Erythroblast (primary cell): ENCODE measurements at regions not wholly inside any gene's neighbourhood (a gene's known extent, or its start where the extent isn't known, plus 50 kb on each side); places are given as distances from the start of the nearest gene placed in this dataset.
A peak's percentile ranks its signal among the peaks of the same experiment; 100 is the strongest.

Source experiments
- DNase-seq, 2 experiments: peaks; one replicate each; lab custom pipeline; 2025; lab: John Stamatoyannopoulos, UW
- GATA1 ChIP-seq: IDR thresholded peaks from 2 replicates; pipeline ENCODE4 v1.6.1; 2011; ENCODE audit warnings: low read depth, mild to moderate bottlenecking, control low read depth, low read length, moderate library complexity
- POLR2A ChIP-seq: IDR thresholded peaks from 2 replicates; pipeline ENCODE4 v1.6.1; 2011; ENCODE audit warnings: mild to moderate bottlenecking, low read length

DNA sequence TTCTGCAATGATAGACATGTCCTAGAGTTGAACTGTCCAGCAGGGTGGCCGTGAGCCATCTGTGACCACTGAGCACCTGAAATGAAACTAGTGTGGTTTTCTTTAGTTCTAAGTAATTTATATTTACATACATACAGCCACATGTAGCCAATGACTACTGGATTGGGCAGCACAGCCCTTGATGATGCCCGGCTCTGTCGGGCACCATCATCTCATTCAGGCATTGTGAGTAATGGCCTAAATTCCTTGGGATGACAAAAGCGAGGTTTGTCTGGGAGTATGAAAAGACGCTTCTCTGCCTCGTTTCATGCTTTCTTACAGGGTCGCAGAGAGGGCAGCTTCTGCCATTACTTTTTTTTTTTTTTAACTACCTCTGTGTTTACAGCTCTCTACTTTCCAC lies 251.9 kb upstream of the HES1 start:
- TF ChIP-seq GATA1 (no peak), POLR2A (no peak)
- no peak for DNase-seq

GRCh38 chr3:193884652-193885051 lies 251.3 kb upstream of the HES1 start:
- no peak for DNase-seq
- TF ChIP-seq POLR2A (no peak), GATA1 (no peak)

DNA sequence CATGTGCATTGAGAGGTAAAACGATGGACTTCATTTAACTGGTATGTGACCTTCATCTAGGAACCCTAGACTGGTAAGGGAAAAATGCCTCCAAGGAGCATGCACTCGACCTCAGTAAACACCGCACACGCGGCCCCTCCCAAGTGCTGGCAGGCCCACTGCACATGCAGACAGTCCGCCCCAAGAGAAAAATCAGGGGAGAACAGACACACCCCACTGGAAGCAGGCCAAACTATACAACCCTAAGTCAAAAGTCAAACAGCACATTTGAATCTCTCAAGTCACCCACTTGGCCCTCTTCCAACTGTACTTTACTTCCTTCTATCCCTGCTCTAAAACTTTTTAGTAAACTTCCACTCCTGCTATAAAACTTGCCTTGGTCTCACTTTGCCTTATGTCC lies 250.1 kb upstream of the HES1 start:
- peak; percentile 66 to 73 for DNase-seq
- no peak for TF ChIP-seq GATA1
- TF ChIP-seq POLR2A, result no peak

GRCh38 chr3:193890016-193890897 lies 245.7 kb upstream of the HES1 start:
- no peak for DNase-seq
- TF ChIP-seq POLR2A, result no peak
- no peak for TF ChIP-seq GATA1

DNA sequence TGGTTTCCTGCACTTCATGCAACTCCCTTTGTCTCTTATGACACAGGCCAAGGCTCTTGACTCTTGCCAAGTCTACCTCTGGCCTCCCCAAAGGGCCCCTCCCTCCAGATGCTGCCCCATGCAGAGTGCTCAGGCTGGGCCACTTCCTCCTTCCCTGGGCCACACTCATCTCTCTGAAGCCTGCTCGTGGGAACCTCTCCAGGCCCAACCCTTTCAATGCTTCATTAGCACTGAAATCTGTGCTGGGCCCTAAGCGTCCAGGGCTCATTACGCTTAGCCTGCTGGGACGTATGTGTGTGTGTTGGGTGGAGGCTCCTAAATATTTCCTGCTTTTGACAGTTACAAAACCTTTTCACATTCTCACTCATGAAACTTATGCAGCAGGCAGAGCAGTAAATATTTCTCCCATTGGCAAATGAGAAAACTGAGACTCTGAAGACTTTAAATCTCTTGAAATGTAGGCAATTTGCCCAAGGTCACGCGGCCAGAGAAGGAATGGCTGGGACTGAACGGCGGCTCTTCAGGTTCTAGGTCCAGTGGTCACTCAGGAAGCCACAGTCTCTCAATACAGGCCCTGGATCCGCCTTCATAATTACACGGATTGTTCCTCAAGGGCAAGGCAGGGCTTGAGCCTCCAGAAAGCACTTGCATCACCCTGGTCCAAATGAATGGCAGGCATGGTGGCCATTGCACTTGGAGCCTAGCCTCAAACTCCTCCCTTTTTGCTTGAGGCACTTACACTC lies 241.7 kb upstream of the HES1 start:
- TF ChIP-seq GATA1 (no peak), POLR2A (no peak)
- no peak for DNase-seq

DNA sequence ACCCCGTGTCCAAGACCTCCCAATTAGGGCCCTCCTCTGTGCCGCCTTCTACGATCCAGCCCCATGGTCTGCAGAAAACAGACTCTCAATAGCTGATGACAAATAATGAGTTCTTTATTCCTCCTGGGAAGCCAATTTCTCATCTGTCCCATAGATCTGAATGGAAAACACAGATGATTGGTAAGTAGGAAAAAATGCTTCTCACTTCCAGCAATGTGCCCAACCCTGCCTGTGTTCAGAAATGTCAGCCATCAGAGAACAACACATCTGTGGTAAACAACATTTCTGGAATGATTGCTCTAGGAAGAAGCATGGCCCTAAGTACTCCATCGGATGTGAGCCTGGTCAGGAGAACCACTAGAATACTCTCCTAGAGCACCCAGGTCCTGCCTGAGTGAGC lies 240.5 kb upstream of the HES1 start:
- no peak for DNase-seq
- TF ChIP-seq POLR2A (no peak), GATA1 (no peak)

DNA sequence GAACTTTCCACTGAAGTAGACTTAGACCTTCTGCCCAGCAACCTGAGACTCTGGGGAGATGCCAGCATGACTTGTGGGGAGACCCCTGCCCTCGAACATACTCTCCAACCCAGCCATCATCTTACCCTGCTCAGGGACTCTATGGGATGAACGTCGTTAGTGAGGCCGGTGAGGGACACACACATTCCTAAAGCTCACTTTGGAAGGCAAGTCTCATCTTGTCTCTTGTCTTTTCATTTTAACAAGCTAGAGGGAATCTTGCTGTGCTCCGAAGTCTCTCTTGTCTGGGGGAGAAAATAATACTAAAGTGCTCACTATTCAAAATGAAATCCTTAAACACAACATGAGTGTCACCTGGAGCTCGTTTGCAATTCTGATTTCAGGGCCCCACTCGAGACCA lies 239.5 kb upstream of the HES1 start:
- TF ChIP-seq POLR2A, result no peak
- TF ChIP-seq GATA1, result no peak
- DNase-seq, result no peak

DNA sequence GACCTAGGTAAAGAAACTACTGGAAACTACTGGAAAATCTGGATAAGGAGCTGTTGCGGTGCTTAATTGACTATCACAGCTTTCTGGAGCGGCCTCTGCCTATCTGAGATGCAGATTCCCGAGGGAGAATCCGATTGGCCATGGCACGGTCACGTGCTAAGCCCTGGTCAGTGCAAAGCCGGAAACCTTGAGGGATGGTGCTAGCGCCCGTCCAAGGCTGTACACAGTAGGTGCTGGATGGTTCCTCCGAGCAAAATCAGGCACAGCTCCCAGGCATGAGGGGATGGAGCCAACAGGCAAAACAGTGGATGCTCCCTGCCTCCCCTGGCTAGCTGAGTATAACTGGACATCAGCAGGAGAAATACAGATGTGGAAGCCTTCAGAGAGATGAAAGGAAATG lies 238.7 kb upstream of the HES1 start:
- TF ChIP-seq GATA1, result no peak
- TF ChIP-seq POLR2A, result no peak
- no peak for DNase-seq

GRCh38 chr3:193897731-193898180 lies 238.2 kb upstream of the HES1 start:
- no peak for DNase-seq
- TF ChIP-seq POLR2A, result no peak
- no peak for TF ChIP-seq GATA1

DNA sequence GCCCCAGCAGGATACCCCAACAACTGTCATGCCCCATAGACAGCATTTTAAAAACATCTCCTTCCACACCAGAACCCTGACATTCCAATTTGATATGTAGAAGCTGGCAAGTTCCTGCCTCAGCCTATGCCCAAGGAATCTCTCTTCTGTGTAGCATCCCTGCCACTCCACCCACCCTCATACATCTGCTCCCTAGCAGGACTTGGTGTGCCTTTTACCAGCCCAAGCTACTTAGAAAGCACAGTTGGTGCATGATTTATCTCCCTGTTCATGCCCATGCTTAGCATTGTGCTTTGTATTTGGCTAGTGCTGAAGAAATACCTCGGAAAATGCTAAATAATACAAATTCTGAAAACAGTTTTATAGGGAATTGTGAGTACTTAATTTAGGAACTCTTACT lies 236.9 kb upstream of the HES1 start:
- TF ChIP-seq POLR2A (no peak), GATA1 (no peak)
- DNase-seq, result no peak

- no peak for DNase-seq
- TF ChIP-seq GATA1, result no peak
Measured at GRCh38 chr3:193901007-193901406, 234.9 kb upstream of the HES1 start.

DNA sequence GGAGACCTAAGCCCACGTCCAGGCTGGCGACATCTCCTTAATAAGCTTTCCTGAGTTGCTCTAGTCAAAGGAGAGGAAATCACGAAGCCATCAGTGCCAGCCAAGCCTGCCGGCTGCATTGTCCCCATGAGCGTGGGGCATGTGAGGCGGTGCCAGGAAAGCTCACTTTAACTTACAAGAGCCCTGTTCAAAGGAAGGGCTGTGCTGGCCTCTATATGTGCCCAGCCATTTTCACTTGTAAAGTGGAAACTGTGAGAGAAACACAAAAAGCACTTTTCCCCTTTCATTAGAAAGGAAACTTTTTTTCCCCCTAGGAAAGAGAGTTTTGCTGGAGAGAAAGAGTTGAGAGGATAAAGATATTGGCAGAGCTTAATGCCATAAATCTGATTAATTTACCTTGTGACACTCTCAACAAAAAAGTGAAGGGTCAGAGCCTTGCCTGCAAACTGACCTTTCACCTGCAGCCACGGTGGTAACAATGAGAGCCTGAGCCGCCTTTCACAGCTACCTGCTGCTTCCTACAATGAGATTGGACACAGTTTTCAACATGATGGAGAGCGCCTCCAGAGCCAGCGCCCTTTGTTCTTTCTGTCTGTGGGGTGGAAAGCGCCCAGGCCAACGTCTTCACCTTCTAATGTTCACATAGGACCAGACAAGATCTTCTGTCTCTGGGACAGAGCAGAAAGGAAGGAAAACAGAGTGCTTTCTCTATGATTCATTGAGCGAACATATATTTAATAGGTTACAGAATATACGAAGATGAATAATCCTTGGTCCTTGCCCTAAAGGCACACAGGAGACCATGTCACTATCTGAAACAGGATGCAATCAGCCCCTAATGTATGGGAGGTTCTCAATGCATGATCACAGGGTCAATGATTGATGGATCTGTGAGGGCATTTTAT lies 233.1 kb upstream of the HES1 start:
- no peak for DNase-seq
- TF ChIP-seq POLR2A, result no peak
- TF ChIP-seq GATA1, result no peak

DNA sequence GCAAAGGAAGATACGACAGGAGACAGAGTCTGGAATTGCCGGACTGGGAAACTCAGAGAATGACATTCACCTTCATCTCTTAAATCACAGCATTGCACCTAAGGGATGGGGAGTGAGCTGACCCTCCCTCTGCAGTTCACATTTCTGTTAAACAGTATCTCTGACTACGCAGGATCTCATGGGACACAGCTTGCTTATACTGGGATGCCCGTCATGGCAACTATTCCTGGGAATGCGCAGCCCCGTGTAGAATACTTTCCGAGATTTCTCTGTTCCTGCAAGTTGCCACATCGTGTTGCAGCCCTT lies 232.5 kb upstream of the HES1 start:
- DNase-seq, result no peak
- TF ChIP-seq GATA1 (no peak), POLR2A (no peak)
